ENCODE measurements at regions not wholly inside any gene's neighbourhood (a gene's known extent, or its start where the extent isn't known, plus 50 kb on each side); places are given as distances from the start of the nearest gene placed in this dataset.

DNA sequence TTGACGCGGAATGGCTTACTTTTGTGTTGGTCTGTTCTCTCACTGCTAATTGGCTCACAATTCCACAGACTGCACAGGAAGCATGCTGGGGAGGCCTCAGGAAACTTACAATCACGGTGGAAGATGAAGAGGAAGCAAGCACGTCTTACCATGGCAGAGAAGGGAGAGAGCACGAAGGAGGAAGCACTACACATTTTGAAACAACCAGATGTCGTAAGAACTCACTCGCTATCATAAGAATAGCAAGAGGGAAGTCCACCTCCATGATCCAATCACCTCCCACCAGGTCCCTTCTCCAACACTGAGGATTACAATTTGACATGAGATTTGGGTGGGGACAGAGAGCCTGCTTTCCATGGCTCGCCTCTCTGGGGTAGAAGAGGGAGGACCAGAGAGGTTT is 106.2 kb downstream of the KCNF1 start:
- TF ChIP-seq, protein P1, sequence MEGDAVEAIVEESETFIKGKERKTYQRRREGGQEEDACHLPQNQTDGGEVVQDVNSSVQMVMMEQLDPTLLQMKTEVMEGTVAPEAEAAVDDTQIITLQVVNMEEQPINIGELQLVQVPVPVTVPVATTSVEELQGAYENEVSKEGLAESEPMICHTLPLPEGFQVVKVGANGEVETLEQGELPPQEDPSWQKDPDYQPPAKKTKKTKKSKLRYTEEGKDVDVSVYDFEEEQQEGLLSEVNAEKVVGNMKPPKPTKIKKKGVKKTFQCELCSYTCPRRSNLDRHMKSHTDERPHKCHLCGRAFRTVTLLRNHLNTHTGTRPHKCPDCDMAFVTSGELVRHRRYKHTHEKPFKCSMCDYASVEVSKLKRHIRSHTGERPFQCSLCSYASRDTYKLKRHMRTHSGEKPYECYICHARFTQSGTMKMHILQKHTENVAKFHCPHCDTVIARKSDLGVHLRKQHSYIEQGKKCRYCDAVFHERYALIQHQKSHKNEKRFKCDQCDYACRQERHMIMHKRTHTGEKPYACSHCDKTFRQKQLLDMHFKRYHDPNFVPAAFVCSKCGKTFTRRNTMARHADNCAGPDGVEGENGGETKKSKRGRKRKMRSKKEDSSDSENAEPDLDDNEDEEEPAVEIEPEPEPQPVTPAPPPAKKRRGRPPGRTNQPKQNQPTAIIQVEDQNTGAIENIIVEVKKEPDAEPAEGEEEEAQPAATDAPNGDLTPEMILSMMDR (conservative IDR thresholded peaks at IDR 0.05; ENCODE audit: low read depth) = no peak
- DNase-seq (ENCODE audit: low spot score) = no peak
- H3K27ac ChIP-seq = no peak overlapping the region
- CTCF ChIA-PET = no interaction called here
- POLR2A ChIA-PET (ENCODE audit: low non-redundant PET) = no interaction called here

DNA sequence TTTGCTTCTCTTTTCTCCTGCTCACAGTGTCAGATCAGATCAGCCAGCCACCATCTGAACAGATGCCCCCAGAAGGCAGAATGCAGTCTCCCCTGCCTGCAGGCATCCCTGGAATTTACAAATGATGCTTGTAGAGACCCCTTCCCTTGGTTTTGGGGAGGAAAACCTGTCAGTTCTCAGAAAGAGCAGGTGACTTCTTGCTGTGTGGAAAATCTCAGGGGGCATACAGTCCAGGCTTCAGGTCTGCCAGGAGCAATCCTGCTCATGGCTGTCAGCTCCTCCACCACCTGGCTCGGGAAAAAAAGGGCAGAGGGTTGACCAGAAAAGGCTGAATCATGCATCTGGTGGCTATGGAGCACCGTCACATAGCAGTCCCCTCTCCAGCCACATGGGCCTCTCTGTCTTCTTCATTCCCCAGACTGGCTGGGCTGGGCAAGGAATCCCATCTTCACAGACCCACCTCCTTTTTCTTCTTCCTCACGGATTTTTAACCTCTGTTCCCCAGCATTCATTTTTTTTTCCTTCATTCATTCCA is 107.0 kb downstream of the KCNF1 start:
- POLR2A ChIA-PET (ENCODE audit: low non-redundant PET) = no interaction called here
- TF ChIP-seq, protein P1 (conservative IDR thresholded peaks at IDR 0.05; ENCODE audit: low read depth) = no peak
- no peak overlapping the region for H3K27ac ChIP-seq
- CTCF ChIA-PET = interaction anchor here (0.6 kb wide), 1 partner anchor 187 kb away, joined by 4 read pairs; no protein-coding TSS in a partner anchor
- no peak for DNase-seq (ENCODE audit: low spot score)

DNA sequence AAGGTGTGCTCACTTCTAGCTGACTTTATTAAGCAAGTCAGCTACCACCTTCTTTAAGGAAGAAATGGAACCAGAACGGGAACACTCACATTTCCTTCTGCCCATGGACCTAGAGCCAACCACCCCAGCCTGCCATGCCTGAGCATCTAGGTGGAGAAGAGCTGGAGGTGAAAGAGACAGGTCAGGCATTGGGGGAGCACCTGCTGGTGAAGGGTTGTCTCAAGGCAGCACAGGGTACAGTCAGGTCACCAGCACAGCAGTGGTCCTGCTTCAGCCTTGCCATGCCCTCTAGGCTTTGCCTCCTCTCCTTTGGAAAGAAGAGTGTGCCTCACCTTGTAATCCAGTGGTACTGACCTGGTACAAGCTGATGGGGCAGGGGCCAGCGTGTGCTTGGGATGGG is 107.9 kb downstream of the KCNF1 start:
- ChIA-PET POLR2A (ENCODE audit: low non-redundant PET) (no interaction called here), CTCF (no interaction called here)
- no peak overlapping the region for H3K27ac ChIP-seq
- DNase-seq (ENCODE audit: low spot score) = no peak
- TF ChIP-seq, protein P1 (conservative IDR thresholded peaks at IDR 0.05; ENCODE audit: low read depth) = no peak

DNA sequence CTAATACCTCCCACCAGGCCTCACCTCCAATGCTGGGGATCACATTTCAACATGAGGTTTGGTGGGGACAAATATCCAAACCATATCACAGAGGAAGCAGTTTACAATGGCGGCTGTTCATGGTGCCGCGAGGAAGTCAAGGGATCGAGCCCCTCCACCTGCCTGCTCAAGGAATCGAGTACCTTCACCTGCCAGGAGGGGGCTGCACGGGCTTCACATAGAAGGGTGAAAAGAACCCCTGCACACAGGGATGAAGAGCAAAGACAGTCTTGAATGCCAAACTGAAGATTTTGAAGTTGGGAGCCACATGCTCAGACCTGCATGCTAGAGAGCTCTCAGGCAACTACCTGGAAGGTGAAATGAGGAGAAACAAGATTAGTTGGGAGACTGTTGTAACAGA is 110.3 kb downstream of the KCNF1 start:
- ChIA-PET POLR2A (ENCODE audit: low non-redundant PET) (no interaction called here), CTCF (no interaction called here)
- TF ChIP-seq, protein P1 (conservative IDR thresholded peaks at IDR 0.05; ENCODE audit: low read depth) = no peak
- DNase-seq (ENCODE audit: low spot score) = no peak
- H3K27ac ChIP-seq = no peak overlapping the region

DNA sequence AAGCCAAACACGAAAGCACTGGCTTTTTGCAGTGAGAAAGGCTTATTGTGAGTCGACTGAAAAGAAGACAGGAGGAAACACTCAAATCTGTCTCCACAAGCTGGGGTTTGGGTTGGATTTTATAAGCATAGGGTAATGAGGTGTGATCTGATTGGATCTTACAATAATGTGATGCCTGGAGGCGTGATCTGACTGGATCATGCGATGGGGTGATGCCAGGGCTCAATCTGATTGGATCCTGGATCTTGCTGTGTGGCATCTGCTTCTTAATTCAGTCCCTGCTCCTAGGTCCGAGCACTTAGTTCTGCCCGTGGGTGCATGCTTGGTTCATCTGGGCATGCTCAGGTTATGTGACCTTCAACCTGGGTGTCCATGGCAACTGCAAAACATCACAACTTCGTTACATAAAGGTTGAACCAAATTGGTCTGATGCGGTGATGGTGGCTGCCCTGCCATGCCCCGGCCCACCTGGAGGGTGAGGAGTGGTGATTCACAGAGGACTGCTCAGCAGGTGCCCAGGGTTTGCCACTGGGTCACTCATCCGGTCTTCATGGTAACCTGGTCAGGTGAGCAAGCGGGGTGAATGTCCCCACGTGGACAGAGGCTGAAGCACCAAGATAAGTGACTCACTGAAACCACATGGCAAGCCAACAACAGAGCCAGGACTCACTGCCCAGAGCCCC is 111.0 kb downstream of the KCNF1 start:
- ChIA-PET CTCF (no interaction called here), POLR2A (ENCODE audit: low non-redundant PET) (no interaction called here)
- DNase-seq (ENCODE audit: low spot score) = no peak
- no peak overlapping the region for H3K27ac ChIP-seq
- TF ChIP-seq, protein P1 (conservative IDR thresholded peaks at IDR 0.05; ENCODE audit: low read depth) = no peak

DNA sequence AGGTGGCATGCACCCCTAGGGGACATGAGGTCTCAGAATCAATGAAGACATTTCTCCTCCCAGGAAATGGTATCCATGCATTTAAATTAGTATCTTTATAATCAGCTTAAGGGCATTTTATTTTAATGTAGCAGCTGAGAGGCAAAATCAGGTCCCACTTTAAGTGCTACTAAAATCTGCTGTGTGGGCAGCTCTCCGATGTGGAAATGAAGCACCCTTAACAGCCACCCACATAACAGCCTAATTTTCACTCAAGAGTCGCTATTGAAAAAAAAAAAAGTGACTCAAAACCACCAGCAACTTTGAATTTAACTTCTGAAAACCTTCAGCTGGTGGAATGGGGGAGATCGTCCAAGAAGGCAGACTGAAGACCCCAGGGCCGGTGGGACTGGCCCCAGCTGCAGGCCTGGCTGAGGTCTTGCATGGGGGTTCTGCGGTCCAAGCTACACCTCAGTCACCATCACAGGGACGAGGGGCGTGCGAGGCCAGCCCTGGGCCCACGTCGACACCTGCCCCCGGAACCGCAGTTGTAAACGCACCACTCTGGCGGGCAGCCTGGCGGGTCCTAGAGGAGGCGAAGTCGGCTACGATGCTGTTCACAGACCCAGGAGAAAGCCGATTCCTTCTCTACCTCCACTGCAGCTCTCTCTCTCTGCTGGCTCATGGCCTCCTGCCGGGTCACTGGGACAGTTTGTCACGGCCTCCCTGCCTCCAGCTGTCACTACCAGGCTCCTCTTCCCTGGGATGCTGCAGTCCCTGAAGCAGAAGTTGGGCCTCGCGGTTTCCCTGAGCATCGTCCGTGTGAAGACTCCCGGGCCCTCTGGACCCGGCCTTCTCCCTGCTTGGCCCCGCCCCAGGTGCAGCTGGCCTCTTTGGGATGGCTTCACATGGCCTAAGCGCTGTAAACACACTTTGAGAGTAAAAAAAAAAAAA is 111.9 kb downstream of the KCNF1 start:
- TF ChIP-seq, protein P1 (conservative IDR thresholded peaks at IDR 0.05; ENCODE audit: low read depth) = no peak
- ChIA-PET CTCF (interaction anchor here (0.6 kb wide), 1 partner anchor 135 kb away, joined by 4 read pairs; no protein-coding TSS in a partner anchor), POLR2A (ENCODE audit: low non-redundant PET) (no interaction called here)
- H3K27ac ChIP-seq = no peak overlapping the region
- DNase-seq (ENCODE audit: low spot score) = no peak
